ENCODE measurements at regions not wholly inside any gene's neighbourhood (a gene's known extent, or its start where the extent isn't known, plus 50 kb on each side); places are given as distances from the start of the nearest gene placed in this dataset.

DNA sequence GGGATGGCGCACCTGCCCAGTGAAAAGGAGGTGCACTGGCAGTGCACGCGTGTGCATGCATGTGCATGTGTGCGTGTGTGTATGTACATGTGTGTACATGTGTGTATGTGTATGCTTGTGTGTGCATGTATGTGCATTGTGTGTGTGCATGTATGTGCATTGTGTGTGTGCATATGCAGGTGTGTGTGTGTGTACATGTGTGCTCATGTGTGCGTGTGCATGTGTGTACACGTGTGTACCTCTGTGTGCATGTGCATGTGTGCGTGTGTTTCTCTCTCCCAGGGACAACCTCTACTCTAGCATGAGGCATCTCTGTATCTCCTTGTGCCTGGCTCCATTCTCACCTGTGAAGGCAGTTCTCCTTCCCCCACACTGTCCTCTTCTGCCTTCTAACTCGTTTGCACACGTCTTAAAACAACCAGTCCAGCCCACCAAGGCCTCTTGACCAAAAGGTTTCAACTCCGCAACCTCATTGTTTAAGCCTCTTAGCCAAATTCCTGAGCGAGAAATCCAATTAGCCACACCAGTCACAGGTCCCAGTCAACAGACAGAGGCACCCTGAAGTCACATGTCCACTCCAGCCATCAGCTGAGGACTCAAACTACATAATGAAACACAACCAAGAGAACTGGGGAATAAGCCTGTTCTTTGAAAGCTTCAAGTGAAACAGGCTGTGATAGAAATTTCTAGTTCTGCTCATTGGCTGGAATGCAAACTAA, 103.5 kb upstream of the PTPRT start:
- H3K4me1 Mint-ChIP-seq (ENCODE audit: unreplicated experiment): peaks cover 4% of the 10 kb centered on the region
- no peak for DNase-seq (ENCODE audit: extremely low spot score, unreplicated experiment)
- peaks cover 3% of the 10 kb centered on the region for H3K27me3 Mint-ChIP-seq
- H3K9me3 Mint-ChIP-seq: no peaks in the 10 kb centered on the region
- no peaks in the 10 kb centered on the region for H3K36me3 Mint-ChIP-seq
- no peak overlapping the region for H3K27ac Mint-ChIP-seq
- TF ChIP-seq, protein P1, sequence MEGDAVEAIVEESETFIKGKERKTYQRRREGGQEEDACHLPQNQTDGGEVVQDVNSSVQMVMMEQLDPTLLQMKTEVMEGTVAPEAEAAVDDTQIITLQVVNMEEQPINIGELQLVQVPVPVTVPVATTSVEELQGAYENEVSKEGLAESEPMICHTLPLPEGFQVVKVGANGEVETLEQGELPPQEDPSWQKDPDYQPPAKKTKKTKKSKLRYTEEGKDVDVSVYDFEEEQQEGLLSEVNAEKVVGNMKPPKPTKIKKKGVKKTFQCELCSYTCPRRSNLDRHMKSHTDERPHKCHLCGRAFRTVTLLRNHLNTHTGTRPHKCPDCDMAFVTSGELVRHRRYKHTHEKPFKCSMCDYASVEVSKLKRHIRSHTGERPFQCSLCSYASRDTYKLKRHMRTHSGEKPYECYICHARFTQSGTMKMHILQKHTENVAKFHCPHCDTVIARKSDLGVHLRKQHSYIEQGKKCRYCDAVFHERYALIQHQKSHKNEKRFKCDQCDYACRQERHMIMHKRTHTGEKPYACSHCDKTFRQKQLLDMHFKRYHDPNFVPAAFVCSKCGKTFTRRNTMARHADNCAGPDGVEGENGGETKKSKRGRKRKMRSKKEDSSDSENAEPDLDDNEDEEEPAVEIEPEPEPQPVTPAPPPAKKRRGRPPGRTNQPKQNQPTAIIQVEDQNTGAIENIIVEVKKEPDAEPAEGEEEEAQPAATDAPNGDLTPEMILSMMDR (conservative IDR thresholded peaks at IDR 0.05): no peak
- no peak overlapping the region for H3K4me3 Mint-ChIP-seq

DNA sequence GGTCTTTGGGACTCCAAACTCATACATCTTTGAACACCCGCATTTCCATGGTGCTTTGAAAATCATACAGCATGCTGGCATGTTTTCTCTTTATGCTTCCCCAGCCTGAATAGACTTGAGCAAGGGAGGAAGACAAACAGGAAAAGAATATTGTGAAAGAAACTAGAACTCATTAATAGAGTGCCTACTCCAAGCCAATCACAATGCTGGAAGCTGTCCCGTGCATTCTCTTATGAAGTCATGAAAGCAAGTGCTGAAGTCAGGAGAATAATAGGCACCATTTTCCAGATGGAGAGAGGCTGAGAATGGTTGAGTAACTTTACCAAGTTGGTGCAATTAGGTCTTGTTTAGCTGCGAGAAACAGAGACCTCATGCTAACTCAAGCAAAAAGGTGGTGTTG, 102.5 kb upstream of the PTPRT start:
- Mint-ChIP-seq H3K36me3 (no peaks in the 10 kb centered on the region), H3K9me3 (no peaks in the 10 kb centered on the region), H3K4me1 (ENCODE audit: unreplicated experiment) (peaks cover 4% of the 10 kb centered on the region), H3K27me3 (peaks cover 3% of the 10 kb centered on the region), H3K4me3 (no peak overlapping the region), H3K27ac (no peak overlapping the region)
- TF ChIP-seq, protein P1 (conservative IDR thresholded peaks at IDR 0.05): no peak
- DNase-seq (ENCODE audit: extremely low spot score, unreplicated experiment): no peak

DNA sequence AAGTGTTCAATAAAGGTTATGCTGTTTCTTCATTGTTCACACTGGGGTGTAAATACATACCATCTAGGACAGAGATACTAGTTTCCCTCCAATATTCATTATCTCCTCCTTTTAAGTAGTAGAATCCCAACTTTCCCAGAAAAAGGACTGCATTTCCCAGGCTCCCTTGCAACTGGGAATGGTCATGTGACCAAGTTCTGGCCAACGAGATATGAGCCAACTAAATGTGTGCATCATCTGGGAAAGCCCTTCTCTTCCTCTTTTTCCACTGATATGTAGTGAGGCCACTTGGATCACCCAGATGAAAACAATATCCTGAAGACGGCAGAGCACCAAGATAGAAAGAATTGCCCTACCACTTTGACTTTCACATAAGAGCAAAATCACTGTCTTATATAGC, 97.9 kb upstream of the PTPRT start:
- H3K9me3 Mint-ChIP-seq: no peaks in the 10 kb centered on the region
- no peak overlapping the region for H3K27ac Mint-ChIP-seq
- H3K4me3 Mint-ChIP-seq: no peak overlapping the region
- TF ChIP-seq, protein P1 (conservative IDR thresholded peaks at IDR 0.05): no peak
- H3K27me3 Mint-ChIP-seq: peaks cover 5% of the 10 kb centered on the region
- H3K36me3 Mint-ChIP-seq: no peaks in the 10 kb centered on the region
- no peaks in the 10 kb centered on the region for H3K4me1 Mint-ChIP-seq (ENCODE audit: unreplicated experiment)
- no peak for DNase-seq (ENCODE audit: extremely low spot score, unreplicated experiment)

DNA sequence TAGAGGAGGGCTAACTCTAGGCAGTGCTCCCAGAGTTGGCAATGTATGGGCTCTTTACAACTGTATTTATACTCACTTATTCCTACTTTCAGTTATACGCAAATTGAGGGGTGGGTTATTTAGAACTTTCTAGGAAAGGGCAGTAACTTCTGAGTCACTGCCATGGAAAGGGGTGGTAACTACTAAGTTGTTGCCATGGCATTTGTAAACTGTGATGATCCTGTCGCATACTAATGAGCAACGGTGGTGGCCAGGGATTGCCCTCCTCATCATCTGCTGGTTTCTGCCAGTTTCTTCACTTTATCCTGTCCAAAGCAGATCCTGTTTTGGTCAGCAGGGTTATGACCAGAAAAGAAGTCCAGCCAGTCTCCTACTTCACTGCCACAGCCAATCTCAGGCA, 95.5 kb upstream of the PTPRT start:
- Mint-ChIP-seq H3K27ac (no peak overlapping the region), H3K4me1 (ENCODE audit: unreplicated experiment) (no peaks in the 10 kb centered on the region), H3K27me3 (peaks cover 3% of the 10 kb centered on the region), H3K9me3 (no peaks in the 10 kb centered on the region), H3K4me3 (no peak overlapping the region), H3K36me3 (no peaks in the 10 kb centered on the region)
- TF ChIP-seq, protein P1 (conservative IDR thresholded peaks at IDR 0.05): no peak
- DNase-seq (ENCODE audit: extremely low spot score, unreplicated experiment): no peak

DNA sequence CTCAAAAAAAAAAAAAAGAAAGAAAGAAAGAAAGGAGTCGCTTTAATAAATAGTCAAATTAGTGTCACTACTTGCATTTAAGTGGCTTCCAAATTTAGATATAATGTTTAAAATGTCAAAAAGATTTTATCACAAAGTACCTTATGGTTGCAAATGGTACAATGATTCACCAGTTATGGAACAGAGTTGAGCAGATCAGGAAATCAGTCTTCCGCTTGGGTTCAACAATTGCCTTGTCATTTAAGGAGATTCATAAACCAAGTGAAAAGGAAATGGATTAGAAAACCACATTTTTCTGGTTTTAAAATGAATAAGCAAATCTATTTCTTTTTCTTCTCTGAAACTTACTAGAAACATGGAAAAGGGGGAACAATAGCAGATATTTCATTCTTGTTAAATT, 94.8 kb upstream of the PTPRT start:
- no peak for DNase-seq (ENCODE audit: extremely low spot score, unreplicated experiment)
- Mint-ChIP-seq H3K4me3 (no peak overlapping the region), H3K27ac (no peak overlapping the region), H3K4me1 (ENCODE audit: unreplicated experiment) (no peaks in the 10 kb centered on the region), H3K36me3 (no peaks in the 10 kb centered on the region), H3K9me3 (no peaks in the 10 kb centered on the region), H3K27me3 (peaks cover 3% of the 10 kb centered on the region)
- TF ChIP-seq, protein P1 (conservative IDR thresholded peaks at IDR 0.05): no peak
